ENCODE measurements at regions not wholly inside any gene's neighbourhood (a gene's known extent, or its start where the extent isn't known, plus 50 kb on each side); places are given as distances from the start of the nearest gene placed in this dataset.

DNA sequence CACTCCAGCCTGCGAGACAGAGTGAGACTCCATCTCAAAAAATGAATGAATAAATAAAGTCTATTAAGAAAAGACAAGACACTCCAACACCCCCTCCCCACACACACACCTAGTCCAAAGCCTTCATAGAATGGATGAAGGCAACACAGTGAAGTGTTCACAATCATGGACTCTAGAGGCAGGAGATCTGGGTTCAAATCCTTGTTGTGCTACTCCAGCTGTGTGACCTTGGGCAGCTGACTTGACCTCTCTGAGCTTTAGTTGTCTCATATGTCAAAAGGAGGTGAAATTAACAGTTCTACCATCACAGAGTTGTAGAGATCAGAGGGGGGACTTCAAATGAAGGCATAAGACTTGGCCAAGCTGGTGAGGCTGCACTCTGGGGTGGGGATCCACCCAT, 95.8 kb upstream of the MAP1LC3B2 start:
- H3K27ac ChIP-seq (ENCODE audit: insufficient read depth, low read length), result no peak overlapping the region
- no peak overlapping the region for H3K4me2 ChIP-seq (ENCODE audit: extremely low read depth, insufficient read depth, low read length)
- no peaks in the 10 kb centered on the region for H3K36me3 ChIP-seq (ENCODE audit: control insufficient read depth, insufficient read depth, low read length)

DNA sequence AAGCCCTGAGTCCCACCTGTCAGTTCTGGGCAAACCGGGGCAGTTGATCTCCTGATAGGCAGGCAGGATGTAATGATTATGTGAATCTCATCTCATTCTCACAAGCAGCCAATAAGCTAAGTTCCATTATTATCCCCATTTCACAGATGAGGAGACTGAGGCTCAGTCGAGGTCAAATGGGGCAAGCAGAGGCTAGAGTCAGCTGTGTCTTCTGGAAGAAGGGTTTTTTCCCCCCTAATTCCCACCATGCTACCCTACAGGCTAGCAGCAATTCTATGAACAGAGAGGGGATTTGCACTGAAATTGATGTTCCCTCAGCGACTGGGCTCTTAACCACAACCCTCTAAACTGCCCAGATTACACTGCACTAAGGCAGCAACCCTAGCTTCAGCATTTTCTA, 93.8 kb upstream of the MAP1LC3B2 start:
- TF ChIP-seq EZH2 (IDR thresholded peaks at IDR 0.05; ENCODE audit: low read length, missing control alignments), result no peak
- TF ChIP-seq, protein P1, sequence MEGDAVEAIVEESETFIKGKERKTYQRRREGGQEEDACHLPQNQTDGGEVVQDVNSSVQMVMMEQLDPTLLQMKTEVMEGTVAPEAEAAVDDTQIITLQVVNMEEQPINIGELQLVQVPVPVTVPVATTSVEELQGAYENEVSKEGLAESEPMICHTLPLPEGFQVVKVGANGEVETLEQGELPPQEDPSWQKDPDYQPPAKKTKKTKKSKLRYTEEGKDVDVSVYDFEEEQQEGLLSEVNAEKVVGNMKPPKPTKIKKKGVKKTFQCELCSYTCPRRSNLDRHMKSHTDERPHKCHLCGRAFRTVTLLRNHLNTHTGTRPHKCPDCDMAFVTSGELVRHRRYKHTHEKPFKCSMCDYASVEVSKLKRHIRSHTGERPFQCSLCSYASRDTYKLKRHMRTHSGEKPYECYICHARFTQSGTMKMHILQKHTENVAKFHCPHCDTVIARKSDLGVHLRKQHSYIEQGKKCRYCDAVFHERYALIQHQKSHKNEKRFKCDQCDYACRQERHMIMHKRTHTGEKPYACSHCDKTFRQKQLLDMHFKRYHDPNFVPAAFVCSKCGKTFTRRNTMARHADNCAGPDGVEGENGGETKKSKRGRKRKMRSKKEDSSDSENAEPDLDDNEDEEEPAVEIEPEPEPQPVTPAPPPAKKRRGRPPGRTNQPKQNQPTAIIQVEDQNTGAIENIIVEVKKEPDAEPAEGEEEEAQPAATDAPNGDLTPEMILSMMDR (conservative IDR thresholded peaks at IDR 0.05 in 1 of 2, IDR thresholded peaks at IDR 0.05 in 1 of 2; ENCODE audit: low read depth in 1 of 2, low read length in 2 of 2), result no peak
- no peaks in the 10 kb centered on the region for H3K9me3 ChIP-seq (ENCODE audit: control insufficient read depth, insufficient read depth, low read depth, low read length)
- H3K36me3 ChIP-seq (ENCODE audit: control insufficient read depth, insufficient read depth, low read length), result no peaks in the 10 kb centered on the region
- no peak overlapping the region for H3K4me2 ChIP-seq (ENCODE audit: extremely low read depth, insufficient read depth, low read length)
- H3K4me1 ChIP-seq (ENCODE audit: control insufficient read depth, extremely low read depth, insufficient read depth, low read length), result no peaks in the 10 kb centered on the region
- H3K27me3 ChIP-seq (ENCODE audit: control insufficient read depth, insufficient read depth, low read length), result no peaks in the 10 kb centered on the region
- no peak for DNase-seq (ENCODE audit: low read depth in 2 of 2)
- no peaks in the 10 kb centered on the region for H3K79me2 ChIP-seq (ENCODE audit: control insufficient read depth, insufficient read depth, low read length)
- H4K20me1 ChIP-seq (ENCODE audit: control insufficient read depth, extremely low read depth, insufficient read depth, low read length), result no peaks in the 10 kb centered on the region
- no peak overlapping the region for H3K4me3 ChIP-seq (replicated peaks in 1 of 4; ENCODE audit: control extremely low read depth in 1 of 4, insufficient read depth in 1 of 4, low read depth in 3 of 4, low read length in 4 of 4)
- H2AFZ ChIP-seq (ENCODE audit: low read length), result no peak overlapping the region
- no peak overlapping the region for H3K27ac ChIP-seq (ENCODE audit: insufficient read depth, low read length)
- no peak overlapping the region for H3K9ac ChIP-seq (ENCODE audit: insufficient read depth, low read length)

More for the DNA sequence above, 95.8 kb upstream of the MAP1LC3B2 start:
- DNase-seq (ENCODE audit: low read depth in 2 of 2), result no peak
- no peaks in the 10 kb centered on the region for H3K9me3 ChIP-seq (ENCODE audit: control insufficient read depth, insufficient read depth, low read depth, low read length)
- no peaks in the 10 kb centered on the region for H3K27me3 ChIP-seq (ENCODE audit: control insufficient read depth, insufficient read depth, low read length)
- no peak for TF ChIP-seq EZH2 (IDR thresholded peaks at IDR 0.05; ENCODE audit: low read length, missing control alignments)
- TF ChIP-seq, protein P1 (conservative IDR thresholded peaks at IDR 0.05 in 1 of 2, IDR thresholded peaks at IDR 0.05 in 1 of 2; ENCODE audit: low read depth in 1 of 2, low read length in 2 of 2), result no peak
- H3K4me3 ChIP-seq (replicated peaks in 1 of 4; ENCODE audit: control extremely low read depth in 1 of 4, insufficient read depth in 1 of 4, low read depth in 3 of 4, low read length in 4 of 4), result no peak overlapping the region
- H2AFZ ChIP-seq (ENCODE audit: low read length), result no peak overlapping the region
- no peak overlapping the region for H3K9ac ChIP-seq (ENCODE audit: insufficient read depth, low read length)
- H4K20me1 ChIP-seq (ENCODE audit: control insufficient read depth, extremely low read depth, insufficient read depth, low read length), result no peaks in the 10 kb centered on the region
- H3K79me2 ChIP-seq (ENCODE audit: control insufficient read depth, insufficient read depth, low read length), result no peaks in the 10 kb centered on the region
- H3K4me1 ChIP-seq (ENCODE audit: control insufficient read depth, extremely low read depth, insufficient read depth, low read length), result no peaks in the 10 kb centered on the region

DNA sequence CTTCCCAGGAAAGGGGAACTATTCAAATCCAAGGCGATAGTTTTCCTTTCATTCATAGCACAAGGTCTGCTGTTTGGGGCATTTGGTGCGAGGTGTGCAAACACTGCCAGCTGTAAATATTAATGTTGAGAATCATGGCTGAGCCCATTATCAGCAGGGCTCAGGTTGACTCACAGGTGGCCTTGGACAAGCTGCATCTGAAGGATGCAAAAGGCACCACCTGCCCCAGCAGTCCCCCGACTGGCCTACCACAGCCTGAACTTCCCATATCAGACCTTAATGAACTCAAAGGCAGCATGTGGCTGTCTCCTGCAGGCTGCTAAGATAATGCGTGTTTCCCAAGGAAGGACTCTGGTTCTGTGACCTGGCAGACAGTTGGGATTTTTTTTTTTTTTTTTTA, 93.3 kb upstream of the MAP1LC3B2 start:
- Histone ChIP-seq H2AFZ (ENCODE audit: low read length) (no peak overlapping the region), H3K27ac (ENCODE audit: insufficient read depth, low read length) (no peak overlapping the region), H4K20me1 (ENCODE audit: control insufficient read depth, extremely low read depth, insufficient read depth, low read length) (no peaks in the 10 kb centered on the region), H3K36me3 (ENCODE audit: control insufficient read depth, insufficient read depth, low read length) (no peaks in the 10 kb centered on the region), H3K9me3 (ENCODE audit: control insufficient read depth, insufficient read depth, low read depth, low read length) (no peaks in the 10 kb centered on the region), H3K79me2 (ENCODE audit: control insufficient read depth, insufficient read depth, low read length) (no peaks in the 10 kb centered on the region), H3K27me3 (ENCODE audit: control insufficient read depth, insufficient read depth, low read length) (no peaks in the 10 kb centered on the region), H3K9ac (ENCODE audit: insufficient read depth, low read length) (no peak overlapping the region), H3K4me2 (ENCODE audit: extremely low read depth, insufficient read depth, low read length) (no peak overlapping the region), H3K4me1 (ENCODE audit: control insufficient read depth, extremely low read depth, insufficient read depth, low read length) (no peaks in the 10 kb centered on the region), H3K4me3 (replicated peaks in 1 of 4; ENCODE audit: control extremely low read depth in 1 of 4, insufficient read depth in 1 of 4, low read depth in 3 of 4, low read length in 4 of 4) (no peak overlapping the region)
- TF ChIP-seq, protein P1 (conservative IDR thresholded peaks at IDR 0.05 in 1 of 2, IDR thresholded peaks at IDR 0.05 in 1 of 2; ENCODE audit: low read depth in 1 of 2, low read length in 2 of 2), result no peak
- no peak for DNase-seq (ENCODE audit: low read depth in 2 of 2)

Data from fibroblast of lung (primary cell).